NCI-H460 (cell line): ENCODE measurements at regions not wholly inside any gene's neighbourhood (a gene's known extent, or its start where the extent isn't known, plus 50 kb on each side); places are given as distances from the start of the nearest gene placed in this dataset.
"Not testable (repeated sequence)": the region's sequence is repeated elsewhere in the genome, so short reads cannot be mapped to it uniquely, and the experiment has no call there.

Experiments used
- DNase-seq: peaks from one replicate; pipeline ENCODE4 v3.0.0-alpha.2; 2016; ENCODE audit warnings: low read depth; ENCODE audit errors: extremely low read depth

DNA sequence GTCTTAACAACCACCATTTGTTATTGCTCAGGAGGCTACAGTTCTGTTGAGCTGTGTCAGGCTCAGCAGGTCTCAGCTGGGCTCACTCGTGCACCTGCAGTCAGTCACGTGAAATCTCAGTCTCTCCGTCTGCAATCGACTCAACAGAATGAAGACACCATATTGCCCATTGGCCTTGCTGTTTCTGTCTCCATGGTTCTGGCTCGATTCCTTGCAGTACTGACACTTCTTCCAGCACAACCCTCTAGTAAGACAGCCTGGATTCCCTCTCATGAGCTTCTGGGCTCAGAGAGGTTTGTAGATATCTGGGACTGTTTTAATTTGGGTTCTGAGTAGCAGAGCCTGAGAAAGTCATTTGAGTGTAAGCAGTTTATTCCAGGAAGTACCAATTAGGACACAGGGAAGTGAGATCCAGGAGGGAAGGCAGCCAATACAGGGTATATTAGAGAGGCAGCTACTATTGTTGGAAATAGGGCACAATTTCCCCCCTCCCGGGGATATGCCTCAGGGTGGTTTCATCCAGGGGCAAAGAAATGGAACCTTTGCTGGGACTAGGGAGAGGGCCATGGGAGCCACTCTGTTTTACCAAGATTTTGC, 87.4 kb upstream of the RALGAPA2 start:
- no peak for DNase-seq

DNA sequence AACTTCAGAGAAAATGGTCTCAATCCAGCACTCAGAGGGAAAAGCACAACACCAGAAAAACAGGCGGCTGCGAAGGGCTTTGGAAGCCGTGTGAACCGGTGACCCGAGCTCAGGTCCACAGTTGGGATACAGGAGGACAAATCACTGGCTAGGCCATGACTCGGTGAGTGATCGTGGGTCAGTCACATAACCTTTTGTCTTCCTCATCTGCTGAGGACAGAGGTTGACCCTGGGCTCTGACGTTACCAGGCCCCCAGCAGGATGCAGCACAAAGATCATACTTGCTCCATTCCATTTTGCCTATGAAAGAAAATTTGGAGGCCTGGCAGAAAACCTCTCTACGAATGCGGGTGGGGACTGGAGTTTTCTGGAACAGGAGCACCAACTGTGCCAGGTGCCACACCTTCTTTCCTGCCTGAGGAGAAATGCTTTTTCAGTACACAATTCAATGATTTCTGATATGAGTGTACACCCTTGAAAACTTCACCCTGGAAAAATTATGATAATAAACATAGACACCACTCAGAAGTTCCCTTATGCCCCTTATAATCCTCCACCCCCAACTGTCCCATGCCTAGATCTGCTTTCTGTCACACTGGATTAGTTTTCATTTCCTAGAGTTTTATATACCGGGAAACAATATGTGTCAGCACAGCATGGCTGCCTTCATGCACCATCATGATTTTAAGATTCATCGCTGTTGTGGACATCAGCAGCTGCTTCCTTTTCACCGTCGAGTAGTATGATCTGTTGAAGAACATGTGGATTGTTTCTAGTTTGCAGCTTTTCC, 85.3 kb upstream of the RALGAPA2 start:
- DNase-seq: no peak

DNA sequence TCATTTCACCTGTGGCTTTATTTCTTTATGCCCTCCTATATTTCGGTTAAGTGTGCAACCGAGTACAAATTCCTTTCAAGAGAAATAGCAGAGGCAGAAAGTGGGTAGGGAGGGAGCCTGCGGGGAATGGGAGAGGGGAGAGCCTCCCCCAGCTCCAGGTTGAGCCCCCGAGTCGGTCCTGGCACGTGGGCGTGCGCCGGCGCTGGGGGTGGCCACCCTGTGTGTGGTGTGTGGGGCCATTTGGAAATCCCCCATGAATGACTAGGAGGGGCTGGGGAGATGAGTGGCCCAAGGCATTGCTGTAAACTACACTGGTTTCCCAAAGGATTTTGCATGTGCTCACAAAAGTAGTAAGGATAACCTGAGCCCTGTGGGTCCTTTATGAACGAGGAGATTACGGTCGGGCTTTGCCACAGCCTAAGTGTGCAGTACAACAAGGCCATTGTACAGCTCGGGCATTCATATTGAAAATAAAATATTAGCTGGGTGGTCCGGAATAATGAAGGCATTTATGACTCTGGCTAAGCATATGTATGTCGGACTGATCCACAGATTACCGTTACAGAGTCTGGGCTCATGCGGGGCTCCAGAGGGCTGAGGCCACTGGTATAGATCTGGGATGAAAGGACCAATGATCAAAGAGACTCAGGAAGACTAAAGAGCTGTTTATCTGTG, 84.5 kb upstream of the RALGAPA2 start:
- no peak for DNase-seq

DNA sequence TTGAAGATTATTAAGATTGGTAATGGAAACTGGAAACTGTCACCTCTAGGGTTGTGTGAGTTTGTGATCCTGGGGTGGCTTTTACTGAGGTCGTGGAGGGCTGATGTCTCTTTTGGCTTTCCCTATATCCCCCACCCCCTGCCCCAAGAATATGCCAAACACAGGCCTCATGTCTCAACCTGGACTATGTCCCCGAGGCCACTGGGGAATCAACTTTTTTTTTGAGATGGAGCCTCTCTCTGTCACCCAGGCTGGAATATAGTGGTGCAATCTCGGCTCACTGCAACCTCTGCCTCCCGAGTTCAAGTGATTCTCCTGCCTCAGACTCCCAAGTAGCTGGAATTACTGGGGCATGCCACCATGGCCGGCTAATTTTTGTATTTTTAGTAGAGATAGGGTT, 83.3 kb upstream of the RALGAPA2 start:
- DNase-seq: no peak

DNA sequence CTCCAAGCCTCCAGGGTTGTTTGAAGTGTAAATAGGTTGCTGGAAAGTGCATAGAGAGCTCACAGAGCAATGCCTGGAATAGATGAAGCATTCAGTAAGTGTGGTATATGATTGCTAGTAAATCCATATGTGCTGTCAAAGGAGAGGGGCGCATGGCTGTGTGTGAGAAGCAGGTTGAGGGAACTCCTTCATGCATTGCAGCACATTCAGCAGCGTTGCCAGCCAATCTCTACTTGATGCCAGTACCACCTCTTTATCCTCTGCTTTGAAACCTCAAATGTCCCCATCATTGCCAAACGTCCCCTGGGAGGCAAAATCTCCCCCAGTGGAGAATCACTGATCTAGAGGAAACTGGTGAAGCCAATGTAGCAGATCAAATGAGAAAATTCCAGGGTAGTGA, 82.7 kb upstream of the RALGAPA2 start:
- no peak for DNase-seq

DNA sequence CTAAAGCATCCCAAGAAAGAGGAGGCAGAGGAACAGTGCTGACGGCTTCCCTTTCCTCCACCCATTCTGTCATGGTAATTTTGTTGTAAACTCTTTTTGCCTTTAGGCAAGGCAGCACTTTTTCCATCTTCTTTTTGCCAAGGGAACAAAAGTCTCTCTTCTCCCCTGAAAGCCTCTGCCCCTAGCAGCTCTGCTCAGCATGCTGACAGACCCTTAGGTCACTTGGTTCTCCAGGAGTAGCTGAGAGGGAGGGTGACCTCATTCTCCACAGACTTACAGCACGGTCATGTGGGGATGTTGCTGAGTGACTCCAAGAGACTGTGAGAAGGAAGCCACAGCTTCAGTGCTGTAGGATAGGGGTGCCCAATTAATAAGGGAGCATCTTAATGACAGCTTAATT, 81.1 kb upstream of the RALGAPA2 start:
- no peak for DNase-seq

DNA sequence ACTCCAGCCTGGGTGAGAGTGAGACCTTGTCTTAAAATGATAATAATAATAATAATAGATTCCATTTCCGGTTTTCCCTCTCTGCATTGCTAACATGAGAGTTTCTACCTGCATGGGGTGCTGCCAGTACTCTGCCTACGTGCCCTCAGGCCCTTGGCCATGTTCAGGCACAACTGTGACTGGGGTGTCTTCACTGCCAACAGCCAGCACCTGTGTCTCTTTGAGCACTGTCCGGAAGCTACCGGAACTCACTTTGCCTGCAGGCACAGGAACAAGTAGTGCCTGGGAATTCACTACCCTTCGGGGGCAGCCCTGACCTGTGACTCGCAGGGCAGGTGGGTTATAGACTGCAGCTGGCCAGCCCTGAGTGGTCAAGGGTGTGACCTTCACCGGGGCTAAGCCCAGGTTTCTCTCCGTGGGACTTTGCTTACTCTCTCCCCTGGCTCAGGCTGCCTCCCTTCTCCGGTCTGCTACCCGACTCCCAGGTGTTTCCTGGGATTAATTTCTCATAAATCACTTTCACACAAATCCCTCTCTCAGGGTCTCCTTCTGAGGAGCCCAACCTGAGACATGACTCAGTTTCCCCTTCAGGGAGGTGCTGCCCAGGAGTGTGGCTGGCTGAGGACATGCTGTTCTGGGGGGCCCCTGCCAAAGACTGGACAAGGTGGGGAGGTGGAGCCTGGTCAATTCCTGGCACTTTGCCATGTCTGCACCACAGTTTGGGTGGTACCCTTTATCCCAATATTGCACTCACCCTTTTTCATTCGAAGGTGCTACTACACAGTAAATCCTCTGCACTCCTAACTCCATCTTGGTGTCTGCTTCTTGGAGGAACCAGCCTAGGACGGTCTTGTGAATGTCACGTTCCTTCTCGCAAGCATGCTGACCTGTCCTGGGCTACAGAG, 79.5 kb upstream of the RALGAPA2 start:
- DNase-seq: no peak

DNA sequence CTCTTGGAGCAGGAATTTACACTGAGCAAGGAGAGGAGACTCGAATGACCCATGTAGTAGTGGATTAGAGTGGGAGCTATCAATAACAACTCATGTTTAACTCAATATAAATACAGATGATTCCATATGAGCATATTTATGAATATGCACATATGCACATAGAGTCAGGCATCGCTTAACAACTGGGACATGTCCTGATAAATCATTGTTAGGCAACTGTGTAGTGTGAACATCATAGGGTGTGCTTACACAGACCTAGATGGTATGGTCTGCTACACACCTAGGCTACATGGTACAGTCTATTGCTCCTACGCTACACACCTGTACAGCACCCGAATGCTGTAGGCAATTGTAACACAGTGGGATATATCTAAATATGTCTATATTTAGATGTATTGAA, 75.9 kb upstream of the RALGAPA2 start:
- no peak for DNase-seq

DNA sequence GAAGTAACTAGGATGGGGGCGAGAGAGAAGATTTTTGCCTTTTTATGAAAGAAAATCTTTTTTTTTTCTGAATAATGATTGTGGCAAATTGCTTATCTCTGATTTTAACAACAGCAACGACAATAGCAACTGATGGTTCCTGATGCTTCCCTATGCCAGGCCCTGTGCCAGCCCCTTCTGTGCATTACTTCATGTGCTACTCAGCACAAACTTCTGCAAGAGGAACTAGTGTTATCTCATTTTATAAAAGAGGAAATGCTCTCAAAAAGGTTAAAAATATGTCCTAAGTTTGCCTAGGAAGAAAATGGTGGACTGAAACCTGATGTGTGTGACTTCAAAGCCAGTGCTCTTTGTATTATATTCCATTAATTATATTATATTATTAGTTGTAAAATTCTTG, 74.0 kb upstream of the RALGAPA2 start:
- DNase-seq: no peak

DNA sequence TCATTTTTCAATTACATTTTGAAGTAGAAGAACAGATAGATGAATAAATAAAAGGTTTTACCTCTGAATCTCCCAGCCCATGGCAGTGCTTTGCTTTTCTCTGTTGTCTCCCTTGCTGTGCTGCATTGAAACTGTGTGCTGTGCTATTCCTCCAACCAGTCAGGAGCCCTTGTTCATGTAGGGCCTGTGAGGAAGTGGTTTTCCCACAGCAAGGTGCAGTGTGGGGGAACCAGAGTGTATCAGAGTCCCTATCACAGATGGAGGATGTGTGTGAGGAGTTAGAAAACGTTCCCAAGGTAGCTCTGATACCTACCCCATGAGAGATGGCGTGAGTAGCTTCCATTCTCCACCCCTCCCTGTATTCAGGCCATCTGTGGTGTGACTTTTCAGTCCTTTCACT, 72.8 kb upstream of the RALGAPA2 start:
- DNase-seq: no peak

DNA sequence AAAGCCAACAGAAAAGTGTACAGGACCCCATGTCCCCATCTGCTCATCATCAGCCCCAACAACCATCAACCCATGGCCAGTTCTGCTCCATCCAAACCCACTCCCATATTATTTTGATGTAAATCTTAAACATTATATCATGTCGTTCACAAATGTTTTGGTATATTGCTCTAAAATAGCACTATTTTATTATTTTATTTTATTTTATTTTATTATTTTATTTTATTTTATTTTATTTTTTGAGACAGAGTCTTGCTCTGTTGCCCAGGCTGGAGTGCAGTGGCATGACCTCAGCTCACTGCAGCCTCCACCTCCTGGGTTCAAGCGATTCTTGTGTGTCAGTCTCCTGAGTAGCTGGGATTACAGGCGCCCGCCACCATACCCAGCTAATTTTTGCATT, 72.0 kb upstream of the RALGAPA2 start:
- DNase-seq: not testable (repeated sequence)

DNA sequence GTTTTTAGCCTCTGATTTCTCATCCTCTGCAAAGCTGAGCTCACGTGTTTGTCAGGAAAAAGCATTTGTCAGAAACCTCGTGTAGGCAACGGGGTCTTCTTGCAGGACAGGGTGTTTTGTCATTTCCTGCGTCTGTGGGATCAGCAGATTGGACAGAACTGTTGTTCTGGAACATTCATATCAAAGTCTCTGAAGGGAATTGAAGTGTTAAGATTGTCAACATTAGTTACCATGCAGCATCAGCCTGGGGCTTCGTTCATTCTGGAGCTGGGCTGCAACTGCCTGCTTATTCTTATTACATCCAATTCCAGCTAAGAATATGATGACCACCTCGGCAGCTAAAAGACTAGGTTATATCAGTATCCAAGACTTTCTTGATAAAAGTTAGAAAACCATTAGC, 71.0 kb upstream of the RALGAPA2 start:
- DNase-seq: no peak

DNA sequence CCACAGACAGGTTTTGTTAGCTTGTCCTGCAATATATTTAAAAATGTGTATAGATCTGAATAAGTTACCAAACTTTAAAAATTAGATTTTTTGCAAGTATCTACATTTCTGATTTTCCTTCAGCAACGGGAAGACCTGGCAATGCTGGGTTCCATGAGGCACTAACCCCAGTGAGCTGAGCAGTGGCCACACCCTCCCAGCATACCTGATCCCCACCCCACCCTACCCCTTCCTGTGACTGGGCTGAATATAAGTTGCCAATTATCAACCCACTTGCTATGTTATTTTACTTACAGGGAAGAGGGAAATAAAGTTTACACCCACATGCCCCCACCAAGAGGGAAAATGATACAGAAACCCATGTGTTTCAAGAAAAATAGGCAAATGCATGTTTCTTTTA, 70.3 kb upstream of the RALGAPA2 start:
- DNase-seq: no peak

DNA sequence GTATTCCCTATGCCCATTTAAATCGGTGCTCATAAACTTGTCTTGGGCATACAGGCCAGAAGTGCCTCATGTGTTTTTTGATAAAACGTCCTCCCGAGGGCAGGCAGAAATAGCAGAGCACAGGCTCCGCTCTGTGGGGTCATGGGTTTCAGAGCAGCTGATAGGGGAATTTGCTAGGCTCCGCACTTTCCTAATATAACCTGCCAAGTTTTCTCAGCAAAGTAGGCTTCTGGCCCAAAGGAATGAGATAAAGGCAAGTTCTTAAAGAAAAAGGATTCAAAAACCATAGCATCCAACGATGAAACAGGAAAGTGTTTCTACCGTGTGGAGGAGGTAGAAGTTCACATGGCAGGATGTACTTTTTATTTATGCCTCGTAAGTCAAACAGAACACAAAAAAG, 69.8 kb upstream of the RALGAPA2 start:
- DNase-seq: no peak

DNA sequence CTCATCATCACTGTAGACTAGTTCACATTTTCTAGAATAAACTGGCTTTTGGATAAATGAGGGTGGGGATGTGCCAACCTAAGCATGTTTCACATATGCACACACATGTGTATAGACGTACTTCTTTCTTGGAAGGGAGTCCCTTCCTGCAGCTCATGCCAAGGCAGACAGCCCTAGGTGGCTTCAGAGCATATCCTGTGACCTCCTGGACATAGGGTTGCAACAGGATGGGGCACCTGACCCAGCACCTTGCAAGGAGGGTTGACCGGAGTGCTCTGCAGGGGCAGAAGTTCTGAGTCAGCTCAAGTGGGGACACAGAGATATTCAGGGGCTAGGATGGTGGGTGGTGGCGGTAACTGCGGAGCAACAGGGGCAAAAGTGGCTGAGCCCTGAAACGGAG, 68.6 kb upstream of the RALGAPA2 start:
- no peak for DNase-seq

DNA sequence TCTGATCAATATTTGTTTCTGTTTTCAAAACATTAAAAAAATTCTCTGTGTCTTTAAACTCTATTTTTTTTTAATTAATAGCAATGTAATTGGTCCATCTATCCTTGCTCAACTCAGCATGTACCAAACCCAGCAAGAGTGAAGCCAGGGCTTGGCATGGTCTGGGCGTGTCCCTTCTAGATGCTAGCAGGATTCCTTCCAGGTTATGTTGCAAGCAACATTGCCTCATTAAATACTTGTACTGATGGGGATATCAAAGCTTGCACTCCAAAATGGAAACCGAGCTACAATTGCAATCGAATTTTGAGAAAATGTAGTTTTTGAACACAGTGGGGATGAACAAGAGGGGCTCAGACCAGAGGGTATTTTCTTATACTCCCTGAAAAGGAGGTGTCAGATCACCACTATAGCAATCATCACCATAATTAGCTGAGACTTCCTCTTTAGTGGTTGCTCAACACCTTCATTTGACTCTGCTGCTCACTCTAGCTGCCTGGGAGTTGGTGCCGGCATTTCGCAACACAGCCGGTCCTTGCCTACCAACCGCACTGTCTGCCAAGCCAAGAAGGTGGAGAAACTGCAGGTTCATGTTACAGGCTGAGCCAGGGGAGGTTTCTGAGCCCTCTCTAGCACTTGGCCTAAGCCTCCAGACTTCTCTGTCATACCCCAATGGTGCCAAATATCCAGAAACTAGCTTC, 67.8 kb upstream of the RALGAPA2 start:
- no peak for DNase-seq

DNA sequence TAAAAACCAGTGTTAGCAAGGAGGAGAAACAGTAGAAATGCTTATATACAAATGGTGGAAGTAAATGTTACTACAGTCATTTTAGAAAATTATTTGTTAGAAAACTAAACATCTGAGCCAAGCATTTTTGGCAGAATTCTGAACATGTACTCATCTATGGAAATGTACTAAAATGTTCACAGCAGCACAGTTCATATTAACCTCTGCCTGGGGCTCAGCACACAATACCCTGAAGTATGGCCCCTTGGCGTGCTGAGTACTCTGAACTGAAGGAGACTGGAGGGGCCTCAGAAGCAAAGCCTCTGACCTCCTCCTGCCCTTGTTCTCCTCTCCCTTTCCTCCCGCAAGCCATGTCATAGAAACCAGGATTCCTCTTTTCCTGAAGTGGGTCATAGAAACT, 66.2 kb upstream of the RALGAPA2 start:
- DNase-seq: no peak

DNA sequence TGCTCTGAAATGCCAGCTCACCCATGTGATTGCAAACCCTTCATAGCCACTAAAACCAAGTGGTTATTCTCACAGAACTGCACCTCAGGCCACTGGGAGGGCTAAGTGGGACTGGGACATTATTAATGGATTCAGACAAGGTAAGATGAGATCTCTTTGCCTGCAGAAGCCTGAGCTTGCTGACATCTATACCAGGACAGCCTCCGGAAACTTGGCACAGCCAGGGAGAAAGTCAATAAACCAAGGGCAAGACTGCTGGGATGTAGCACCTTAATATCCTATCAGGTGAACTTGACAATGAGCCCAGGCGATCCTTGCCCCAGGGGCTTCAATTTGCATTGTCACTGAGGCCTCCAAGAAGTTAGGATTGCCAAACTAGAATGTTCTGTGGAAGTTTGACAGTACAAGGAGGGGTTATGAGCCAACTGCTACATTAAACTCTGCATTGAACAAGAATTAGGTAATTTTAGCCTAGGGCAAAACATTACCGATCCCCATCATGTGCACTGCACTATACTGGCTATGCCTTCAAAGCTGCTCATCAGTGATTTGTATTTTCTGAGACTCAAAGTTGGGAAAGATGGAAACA, 60.1 kb upstream of the RALGAPA2 start:
- DNase-seq: no peak

DNA sequence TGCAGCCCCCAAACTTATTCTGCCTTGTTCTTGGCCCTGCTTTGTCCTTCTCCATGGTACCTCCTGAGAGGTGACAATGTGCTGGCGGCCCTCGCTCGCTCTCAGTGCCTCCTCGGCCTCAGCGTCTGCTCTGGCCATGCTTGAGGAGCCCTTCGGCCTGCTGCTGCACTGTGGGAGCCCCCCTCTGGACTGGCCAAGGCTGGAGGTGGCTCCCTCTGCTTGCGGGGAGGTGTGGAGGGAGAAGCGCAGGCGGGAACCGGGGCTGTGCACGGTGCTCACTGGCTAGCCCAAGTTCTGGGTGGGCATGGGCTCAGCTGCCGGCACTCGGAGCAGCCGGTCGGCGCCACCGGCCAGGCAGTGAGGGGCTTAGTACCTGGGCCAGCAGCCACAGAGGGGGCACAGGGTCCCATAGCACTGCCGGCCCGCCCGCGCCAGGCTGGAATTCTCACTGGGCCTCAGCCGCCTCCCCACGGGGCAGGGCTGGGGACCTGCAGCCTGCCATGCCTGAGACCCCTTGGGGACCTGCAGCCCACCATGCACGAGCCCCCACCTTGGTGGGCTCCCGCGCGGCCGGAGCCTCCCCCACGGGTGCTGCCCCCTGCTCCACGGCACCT, 55.9 kb upstream of the RALGAPA2 start:
- DNase-seq: no peak
